ENCODE measurements at regions not wholly inside any gene's neighbourhood (a gene's known extent, or its start where the extent isn't known, plus 50 kb on each side); places are given as distances from the start of the nearest gene placed in this dataset.

DNA sequence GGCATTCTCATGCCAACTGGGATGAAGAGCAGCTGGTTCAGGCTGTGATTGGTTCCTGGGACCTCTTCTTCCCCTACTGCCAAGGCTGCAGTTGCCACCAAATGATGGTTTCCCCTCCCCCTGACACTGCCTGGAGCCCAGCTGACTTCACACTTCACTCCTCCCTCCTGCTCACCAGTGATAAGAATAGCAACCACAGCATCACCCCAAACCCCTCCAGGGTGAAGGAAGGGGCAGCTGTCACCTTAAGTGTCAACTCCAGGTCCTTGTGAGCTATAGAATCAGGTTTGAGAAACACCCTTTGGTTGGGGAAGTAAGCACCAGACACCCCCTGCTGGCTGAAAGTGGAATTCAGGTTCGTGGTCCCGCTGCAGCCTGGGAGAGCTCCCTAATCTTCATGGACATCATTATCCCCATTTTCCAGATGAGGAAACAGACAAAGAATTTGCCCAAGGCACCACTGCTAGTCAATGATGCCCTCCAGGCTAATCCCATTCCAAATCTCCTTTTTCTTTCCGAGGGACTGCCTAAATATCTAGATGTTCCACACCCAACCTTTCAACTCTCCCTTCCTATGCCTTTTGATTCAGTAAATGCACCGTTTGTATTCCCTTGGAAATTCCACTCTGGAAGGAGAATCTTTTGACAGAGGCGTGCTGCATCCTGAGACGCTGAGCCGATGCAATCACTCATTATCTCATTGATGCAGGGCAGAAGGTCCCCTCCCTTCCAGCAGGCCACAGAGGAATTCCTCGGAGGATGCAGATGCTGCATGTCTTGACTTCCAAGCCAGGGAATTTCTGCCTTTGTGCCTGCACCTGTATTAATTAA is 50.6 kb upstream of the UQCRFS1 start:
- DNase-seq: peak; percentile 35

DNA sequence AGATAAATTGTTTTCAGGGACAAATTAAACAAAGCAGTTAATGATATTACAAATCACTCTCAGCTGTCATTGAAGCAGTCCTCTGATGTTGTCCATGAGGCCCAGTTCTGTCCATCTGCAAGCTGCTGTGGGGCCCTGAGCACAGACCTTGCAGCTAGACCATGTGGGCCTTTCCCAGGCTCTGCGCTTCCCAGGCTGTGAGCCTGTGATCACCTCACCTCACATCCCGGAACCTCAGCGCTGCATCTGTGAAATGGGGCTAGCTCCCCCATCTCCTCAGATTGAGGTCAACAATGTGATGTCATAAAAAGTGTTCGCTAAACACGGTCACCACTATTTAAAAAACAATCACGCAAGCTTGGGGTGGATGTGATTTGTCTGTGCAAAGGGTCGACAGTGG is 51.9 kb upstream of the UQCRFS1 start:
- DNase-seq: no peak

DNA sequence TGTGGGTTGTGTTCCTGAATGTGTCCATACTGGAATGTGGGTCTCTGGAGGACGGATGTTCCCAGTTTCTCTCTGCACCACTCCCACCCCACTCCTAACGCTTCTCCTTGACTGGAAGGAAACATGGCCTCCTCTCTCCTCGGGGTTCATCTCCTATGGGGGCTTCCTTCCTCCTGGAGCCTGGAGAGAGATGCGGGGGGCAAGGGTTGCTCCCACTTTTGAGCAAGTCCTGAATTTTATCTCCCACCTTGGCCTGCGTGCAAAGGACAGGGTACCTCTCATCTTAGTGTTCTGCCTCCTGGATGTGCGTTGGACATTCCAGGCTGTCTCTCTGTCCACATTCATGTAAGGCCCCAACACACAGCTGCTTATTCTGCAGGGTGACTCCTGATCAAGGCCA is 52.5 kb upstream of the UQCRFS1 start:
- no peak for DNase-seq

DNA sequence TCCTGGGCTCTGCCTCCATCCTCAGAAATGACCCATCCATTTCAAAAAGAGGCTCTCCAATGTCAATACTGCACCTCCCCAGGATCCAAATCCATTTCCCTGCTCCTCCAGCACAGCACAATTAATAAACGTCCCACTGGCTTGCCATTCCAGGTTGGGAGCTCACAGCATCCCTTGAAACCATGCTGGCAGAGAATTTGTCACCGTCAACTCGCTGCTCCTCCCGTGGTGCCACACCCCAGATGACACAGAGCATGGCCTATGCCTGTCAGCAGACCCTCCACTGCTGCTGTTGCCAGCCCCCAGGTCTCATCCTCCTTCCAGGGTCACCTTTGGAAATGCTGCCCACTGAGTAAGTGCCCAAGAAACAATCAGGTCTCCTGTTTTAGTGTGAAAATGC is 53.0 kb upstream of the UQCRFS1 start:
- DNase-seq: no peak

DNA sequence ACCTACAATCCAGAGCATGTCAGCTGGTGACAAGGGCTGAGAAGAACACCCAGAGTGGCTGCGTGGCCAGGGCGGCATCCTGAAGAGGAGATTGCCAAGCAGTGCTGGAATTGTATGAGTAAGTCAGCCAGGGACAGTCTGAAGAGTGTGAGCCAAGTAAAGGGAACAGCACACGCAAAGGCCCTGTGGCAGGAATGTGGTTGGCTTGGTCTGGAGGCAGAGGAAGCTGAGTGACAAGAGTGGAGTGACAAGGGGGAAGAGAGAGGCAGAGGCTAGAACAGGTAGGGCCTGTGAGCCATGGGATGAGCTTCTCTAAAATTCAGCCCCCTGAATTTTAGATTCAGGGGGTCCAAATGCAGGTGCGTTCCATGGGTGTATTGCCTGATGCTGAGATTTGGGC is 53.7 kb upstream of the UQCRFS1 start:
- no peak for DNase-seq

DNA sequence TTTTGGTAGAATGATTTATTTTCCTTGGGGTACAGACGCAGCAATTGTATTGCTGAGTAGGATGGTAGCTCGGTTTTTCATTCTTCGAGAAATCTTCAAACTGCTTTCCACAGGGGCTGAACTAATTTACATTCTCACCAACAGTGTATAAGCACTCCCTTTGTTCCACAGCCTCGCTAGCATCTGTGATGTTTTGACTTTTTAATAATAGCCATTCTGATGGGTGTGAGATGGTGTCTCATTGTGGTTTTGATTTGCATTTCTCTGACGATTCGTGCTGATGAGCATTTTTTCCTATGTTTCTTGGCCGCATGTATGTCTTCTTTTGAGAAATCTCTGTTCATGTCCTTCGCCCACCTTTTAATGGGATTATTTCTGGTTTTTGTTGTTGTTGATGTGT is 54.8 kb upstream of the UQCRFS1 start:
- no peak for DNase-seq

DNA sequence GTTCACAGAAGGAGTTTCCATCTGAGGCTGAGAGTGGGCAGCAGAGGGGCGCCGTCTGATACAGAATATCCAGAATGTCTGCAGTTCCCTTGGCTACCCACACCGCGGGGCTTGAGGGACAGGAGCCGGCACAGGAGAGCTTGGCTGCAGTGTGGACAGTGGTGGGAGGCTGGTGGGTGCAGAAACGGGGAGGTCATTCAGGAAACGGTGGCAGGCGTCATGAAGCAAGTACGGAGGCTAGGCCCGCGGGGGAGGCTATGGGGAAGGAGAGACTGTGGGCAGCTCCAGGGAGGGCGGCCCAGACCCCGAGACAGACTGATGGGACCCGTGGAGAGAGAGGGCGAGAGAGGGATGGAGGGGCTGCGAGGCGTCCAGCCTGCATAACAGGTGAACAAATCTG is 55.2 kb upstream of the UQCRFS1 start:
- DNase-seq: no peak

DNA sequence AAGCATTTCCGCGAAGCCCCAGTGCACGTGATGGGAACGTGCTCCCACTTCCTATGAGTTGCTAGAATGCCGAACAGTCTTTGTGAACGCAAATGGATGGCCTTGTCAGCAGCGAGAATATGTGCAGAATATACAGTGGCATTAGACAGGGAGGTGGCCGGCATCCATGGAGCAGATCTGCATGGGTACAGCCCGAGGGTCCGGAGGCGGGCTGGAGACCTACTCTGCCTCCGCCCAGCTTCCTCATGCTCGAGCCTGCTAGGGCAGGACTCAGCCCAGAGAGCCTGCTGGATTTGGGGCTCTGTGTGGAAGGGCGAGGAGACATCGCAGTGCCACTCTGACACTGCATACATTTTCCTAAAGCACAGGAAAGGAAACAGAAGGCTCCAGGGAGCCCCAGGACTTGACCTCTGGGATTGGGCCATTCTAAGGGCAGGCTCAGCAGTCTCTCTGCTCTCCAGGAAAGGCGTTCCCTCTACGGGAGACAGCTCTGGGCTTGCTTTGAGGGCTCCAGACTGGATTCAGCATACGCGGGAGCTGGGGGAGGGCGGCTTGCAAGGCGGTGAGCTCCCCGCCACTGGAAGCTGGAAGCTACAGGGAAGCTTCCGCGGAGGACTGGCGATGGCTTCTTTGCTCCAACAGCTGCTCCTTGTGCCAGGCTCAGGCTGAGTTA is 55.9 kb upstream of the UQCRFS1 start:
- DNase-seq: no peak

DNA sequence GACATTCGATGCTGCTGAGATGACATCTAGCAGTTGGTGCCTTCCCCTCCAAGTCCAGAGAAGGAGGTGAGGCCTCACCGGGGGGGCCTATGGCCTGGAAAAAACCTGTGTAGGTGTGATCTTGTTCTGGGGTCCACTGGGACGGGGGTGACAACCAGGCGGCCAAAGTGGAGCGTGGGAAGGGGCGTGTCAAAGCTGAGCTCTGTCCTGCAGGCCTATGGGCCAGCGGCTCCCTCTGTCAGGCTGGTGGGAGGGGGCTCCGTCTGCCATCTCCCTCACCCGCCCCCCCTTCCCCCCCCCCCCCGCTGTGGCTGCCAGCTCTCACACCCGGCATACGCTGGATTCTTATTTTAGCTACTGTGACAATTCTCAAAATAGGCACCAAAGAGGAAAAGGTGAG is 56.7 kb upstream of the UQCRFS1 start:
- no peak for DNase-seq

DNA sequence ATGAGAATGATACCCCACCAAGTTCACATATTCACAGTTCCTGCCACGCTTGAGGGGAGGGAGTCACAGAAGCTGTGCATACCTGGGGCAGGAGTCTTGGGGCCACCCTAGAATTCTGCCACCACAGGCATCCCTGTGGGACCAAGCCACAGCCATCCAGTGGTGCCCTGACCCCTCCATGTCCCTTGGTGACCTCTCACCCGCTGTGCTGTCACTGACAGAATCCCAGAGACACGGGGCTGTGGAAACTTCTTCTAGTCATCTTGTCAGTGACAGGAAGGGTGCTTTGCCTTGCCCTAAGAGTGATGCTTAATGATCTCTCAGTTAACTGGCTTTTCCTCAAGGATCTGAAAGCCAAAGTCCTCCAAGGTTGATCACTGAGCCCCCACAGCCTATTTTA is 58.4 kb upstream of the UQCRFS1 start:
- DNase-seq: no peak

DNA sequence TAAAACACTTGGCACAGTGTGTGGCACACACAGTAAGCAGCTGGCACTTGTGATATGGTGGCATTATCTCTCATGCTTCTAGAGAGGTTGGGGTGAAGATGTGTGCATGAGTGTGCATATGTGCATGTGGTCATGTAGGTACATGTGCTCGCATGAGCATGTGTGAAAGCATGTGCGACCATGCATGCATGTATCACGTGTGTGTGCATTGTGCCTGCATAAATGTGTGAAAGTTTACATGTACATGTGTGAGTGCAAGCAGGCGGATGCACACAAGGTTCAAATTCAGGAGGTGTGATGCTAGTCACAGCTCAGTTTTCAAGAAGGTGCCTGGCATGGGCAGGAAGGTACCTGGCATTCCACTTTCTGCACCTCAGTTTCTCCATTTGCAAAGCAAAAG is 59.0 kb upstream of the UQCRFS1 start:
- DNase-seq: no peak

DNA sequence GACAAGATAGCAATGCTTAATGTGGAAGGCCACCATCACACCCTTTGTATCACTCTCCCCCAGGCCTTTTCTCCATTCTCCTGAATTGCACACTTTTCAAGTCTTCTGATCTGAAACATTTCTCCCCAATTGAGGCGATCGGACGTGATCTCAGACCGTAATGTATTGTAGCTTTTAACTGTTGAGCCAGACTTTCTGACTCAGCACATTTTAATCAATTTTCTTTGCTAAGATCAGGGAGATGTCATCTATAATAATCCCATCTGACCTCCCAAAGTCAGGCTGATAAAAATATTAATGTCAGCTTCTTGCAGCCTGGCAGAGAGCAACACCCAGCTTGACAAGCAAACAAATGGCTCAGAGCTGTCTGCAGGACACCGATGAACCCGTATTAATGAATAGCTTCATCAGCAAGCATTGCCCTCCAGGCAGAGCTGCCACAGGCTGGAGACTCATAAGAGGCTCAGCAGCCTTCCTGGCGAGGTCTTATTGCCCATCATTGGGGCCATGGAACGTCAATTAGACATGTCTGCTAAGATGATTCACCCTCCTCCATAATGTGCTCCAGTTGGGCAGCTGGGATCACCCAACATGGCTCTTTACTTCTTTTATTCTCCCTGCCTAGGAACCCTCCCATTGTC is 60.2 kb upstream of the UQCRFS1 start:
- DNase-seq: no peak

DNA sequence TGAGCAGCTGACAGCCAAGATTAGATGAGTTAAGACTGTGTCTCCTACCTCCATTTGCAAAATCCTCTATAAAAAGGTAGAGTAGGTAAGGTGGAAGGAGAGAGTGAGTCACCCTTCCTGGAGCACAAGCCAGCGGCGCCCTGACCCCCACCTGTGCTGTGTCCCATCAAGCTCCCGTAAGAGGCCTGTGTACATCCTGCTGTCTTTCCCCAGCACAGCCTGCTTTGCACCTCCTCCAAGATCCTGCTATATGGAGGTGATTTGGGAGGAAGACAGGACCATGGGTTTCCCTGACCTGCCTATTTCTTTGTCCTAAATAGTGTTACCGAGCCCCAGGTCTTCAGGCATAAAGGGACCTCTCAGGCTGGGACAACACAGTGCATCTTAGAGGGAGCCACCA is 62.3 kb upstream of the UQCRFS1 start:
- DNase-seq: no peak

DNA sequence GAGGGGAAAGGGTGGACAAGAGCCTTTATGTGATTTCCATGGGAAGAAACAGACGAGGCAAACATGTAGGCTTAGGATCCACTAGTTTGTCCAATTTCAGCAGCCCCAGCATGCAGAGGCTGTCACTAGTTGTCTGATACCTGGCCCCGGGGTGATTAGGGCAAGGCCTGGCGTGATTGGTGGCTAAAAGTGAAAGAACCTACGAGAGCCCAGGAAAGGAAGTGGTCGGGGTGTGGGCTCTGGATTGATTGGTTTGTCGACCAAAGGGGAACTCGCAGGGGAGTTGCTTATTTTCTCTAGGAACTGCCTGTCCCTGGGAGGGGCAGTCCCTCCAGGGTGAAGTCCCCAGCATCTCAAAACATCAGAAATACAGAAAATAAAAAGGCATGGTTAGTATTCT is 64.2 kb upstream of the UQCRFS1 start:
- DNase-seq: no peak

DNA sequence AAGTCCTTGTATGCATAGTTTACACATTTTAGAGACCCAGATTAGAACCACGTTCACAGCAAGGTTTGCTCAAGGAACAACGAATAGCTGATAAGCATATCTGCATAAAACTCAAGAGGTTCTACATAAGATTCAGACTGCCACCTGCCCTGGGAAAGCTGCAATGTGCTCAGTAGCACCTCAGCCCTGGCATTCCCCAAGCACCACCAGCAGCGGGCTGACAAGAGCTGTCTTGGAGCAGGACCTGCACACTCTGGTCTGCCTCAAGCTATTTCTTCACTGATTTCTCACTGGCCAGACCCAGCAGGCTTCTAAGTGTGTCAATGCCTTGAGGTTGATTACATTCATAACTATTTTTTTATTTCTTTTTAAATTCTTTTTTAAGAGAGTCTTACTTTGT is 65.8 kb upstream of the UQCRFS1 start:
- DNase-seq: no peak

DNA sequence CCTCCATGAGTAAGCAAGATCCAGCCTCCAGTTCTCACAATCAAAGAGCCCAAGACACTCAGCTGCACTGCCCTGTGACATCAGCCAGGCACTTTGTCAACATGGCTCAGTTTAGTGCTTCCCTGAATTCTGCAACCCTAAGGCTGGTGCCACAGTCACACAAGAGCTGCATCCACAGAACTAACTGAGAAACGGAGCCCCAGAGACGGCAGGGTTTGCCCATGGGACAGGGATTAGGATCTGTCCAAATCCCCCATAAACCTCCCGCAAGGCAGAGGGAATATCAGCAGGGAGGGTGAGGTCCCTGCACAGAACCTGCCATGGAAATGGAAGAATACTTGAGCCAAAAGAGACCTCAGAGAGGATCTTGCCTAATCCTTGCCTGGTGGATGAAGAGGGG is 70.4 kb upstream of the UQCRFS1 start:
- no peak for DNase-seq

DNA sequence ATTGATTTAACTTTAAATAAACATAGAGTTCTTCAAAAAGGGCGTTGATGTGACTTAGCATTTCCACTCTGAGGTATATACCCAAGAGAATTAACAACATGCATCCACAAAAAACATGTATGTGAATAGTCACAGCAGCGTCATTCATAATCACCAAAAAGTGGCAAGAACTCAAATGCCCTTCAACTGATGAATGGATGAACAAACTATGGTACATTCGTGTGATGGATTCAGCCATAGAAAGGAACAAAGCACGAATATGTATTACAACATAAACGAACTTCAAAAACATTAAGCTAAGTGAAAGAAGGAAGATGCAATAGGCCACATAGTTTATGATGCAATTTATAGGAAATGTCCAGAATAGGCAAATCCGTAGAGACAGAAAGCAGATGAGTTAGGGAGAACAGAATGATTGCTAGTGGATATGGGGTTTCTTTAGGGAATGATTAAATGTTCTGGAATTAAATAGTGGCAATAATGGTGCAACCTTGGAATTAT is 72.3 kb upstream of the UQCRFS1 start:
- no peak for DNase-seq

DNA sequence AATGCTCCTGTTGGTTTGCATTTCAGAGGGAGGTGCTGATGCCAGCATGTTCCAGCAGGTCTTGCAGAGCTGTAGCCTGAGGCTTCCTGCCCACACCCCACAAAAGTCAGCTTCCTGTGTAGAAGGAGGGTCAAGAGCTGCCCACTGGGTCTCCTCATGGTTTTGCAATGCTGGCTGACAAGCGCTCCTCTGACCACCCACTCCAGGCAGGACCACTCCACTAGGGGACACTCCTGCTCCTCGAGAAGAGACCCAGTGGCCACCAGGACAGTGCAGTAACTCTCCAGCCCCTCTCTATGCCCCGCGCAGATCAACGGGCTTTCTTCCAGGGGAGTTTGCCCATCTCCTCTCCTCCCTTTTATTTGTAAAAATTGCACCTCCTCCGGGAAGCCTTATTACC is 72.9 kb upstream of the UQCRFS1 start:
- DNase-seq: no peak

DNA sequence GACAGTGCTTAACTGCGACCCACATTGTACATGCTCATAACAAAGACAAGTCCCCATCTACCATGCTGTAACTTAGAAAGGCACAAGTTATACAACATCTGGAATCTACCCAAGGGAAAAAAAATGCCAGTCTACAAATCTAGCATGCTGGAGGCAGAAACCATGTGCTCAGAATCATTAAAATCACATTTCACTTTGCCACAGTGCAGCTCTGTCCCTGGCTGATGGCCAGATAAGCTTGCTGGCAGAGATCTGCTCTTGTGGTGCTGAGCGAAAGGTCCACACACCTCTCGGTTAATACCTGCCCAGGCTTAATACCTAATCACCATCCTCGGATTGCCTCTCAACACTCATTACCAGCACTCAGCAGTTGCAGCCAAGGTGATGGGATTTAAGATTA is 74.1 kb upstream of the UQCRFS1 start:
- DNase-seq: peak; percentile 32

DNA sequence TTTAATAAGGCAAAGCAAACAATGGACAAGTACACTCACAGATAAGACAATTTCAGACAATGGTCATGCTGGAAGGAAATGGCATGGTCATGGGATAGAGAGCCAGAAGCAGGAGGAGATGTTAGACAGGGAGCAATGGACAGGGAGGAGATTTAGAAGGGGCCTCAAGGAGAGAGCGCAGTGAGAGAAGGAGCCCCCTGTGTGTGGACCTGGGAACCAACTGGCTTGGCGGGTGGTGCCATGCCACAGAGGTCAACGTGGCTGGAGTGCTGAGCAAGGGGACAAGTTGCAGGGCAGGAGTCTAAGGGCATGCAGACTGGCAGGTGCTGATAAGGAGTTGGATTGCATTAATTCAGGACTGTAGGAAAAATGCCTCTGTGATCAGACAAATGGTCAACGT is 75.3 kb upstream of the UQCRFS1 start:
- DNase-seq: no peak

DNA sequence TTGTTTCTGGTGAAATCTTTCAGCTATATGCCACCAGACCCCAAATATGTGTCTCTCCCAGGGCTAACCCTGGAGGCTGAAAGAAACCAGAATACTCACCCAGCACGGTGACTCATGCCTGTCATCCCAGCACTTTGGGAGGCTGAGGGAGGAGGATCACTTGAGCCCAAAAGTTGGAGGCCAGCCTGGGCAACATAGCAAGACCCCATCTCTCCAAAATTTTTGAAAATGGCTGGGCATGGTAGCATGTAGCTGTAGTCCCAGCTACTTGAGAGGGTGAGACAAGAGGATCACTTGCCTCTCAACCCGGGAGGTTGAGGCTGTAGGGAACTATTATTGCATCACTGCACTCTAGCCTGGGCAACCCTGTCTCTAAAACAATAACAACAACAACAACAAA is 76.1 kb upstream of the UQCRFS1 start:
- no peak for DNase-seq

DNA sequence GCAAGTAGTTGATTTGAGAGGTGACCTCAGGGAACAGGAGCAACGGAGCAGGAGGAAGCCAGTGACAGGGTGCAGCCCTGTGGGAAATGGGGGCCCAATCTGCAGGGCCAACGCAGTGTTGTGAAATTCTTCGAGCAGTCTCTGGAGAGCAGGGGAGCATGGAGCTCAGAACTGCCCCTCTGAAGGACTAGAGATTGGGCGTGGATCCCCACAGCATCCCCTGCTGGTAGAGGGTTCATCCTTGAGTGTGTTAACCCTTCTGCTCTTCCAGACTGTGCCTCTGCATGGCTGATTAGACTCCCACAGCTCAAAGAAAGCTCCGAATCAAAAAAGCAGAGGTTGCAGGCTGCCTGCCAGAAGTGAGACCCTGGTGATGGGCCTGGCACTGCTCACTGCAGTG is 77.9 kb upstream of the UQCRFS1 start:
- no peak for DNase-seq

DNA sequence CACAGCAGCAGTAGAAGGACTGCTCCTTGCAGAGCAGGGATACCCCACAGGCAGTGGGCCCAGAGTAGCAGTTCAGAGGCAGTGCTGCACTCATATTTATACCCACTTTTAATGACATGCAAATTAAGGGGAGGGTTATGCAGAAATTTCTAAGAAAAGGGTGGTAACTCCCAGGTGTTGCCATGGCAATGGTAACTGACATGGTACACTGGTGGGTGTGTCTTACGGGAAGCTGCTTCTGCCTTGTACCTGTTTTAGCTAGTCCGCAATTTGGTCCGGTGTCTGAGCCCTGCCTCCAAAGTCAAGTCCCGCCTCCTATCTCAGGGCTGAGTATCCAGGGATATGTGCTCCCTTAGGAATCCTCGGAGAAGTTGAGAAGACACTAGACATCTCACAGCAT is 79.2 kb upstream of the UQCRFS1 start:
- no peak for DNase-seq

DNA sequence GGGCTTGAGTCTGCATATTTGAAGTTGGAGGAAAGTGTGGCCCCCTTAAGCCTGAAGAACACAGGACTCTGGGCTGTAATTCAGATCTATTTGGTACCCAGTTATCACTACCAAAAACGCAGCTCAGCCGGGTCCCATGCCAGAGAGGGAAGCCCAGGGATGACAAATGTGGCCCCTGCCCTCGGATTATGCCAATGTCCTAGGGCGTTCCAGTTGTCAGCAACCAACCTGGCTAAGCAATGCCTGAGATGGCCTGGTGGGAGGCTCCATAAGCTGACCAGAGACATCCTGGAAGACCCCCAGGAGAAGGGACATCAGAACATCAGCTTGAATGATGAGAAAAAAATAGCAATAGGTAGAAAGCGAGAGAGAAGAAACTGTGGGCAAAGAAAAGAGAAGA is 79.6 kb upstream of the UQCRFS1 start:
- DNase-seq: no peak

All from NCI-H1092 (cell line).